GM04504 (cell line): ENCODE measurements at regions not wholly inside any gene's neighbourhood (a gene's known extent, or its start where the extent isn't known, plus 50 kb on each side); places are given as distances from the start of the nearest gene placed in this dataset.
"Not testable (repeated sequence)": the region's sequence is repeated elsewhere in the genome, so short reads cannot be mapped to it uniquely, and the experiment has no call there.

Experiments used
- DNase-seq: peaks from one replicate; pipeline ENCODE4 v3.0.0-alpha.2; 2012; ENCODE audit warnings: low read depth

- no peak for DNase-seq
These were observed 150.7 kb downstream of the UTRN start for GRCh38 chr6:144435602-144436426.

- no peak for DNase-seq
These were observed 152.0 kb downstream of the UTRN start for GRCh38 chr6:144437105-144437504.

- no peak for DNase-seq
These were observed 153.0 kb downstream of the UTRN start for GRCh38 chr6:144438103-144438502.

GRCh38 chr6:144439016-144439415, 153.9 kb downstream of the UTRN start:
- no peak for DNase-seq

- not testable (repeated sequence) for DNase-seq
These were observed 156.7 kb downstream of the UTRN start for GRCh38 chr6:144441801-144442200.

GRCh38 chr6:144443157-144443556, 158.0 kb downstream of the UTRN start:
- no peak for DNase-seq

- no peak for DNase-seq
These were observed 162.3 kb downstream of the UTRN start for GRCh38 chr6:144447472-144447871.

GRCh38 chr6:144449218-144449617, 164.1 kb downstream of the UTRN start:
- no peak for DNase-seq

- DNase-seq = no peak
These were observed 164.9 kb downstream of the UTRN start for GRCh38 chr6:144449911-144450597.

GRCh38 chr6:144460327-144461095, 175.4 kb downstream of the UTRN start:
- DNase-seq = no peak

GRCh38 chr6:144462058-144462457, 176.9 kb downstream of the UTRN start:
- DNase-seq = no peak

GRCh38 chr6:144466716-144467115, 181.6 kb downstream of the UTRN start:
- no peak for DNase-seq

- DNase-seq = no peak
These were observed 182.1 kb downstream of the UTRN start for GRCh38 chr6:144467172-144467762.

GRCh38 chr6:144467921-144468320, 182.8 kb downstream of the UTRN start:
- no peak for DNase-seq

GRCh38 chr6:144468709-144469108, 183.6 kb downstream of the UTRN start:
- DNase-seq = no peak

- peak; percentile 15 for DNase-seq
These were observed 184.0 kb downstream of the UTRN start for GRCh38 chr6:144469144-144469575.

GRCh38 chr6:144470201-144470600, 185.1 kb downstream of the UTRN start:
- not testable (repeated sequence) for DNase-seq

GRCh38 chr6:144471986-144472385, 186.9 kb downstream of the UTRN start:
- DNase-seq = no peak

GRCh38 chr6:144474290-144474689, 189.2 kb downstream of the UTRN start:
- DNase-seq = no peak

GRCh38 chr6:144474904-144475303, 189.8 kb downstream of the UTRN start:
- DNase-seq = no peak

- no peak for DNase-seq
These were observed 190.3 kb downstream of the UTRN start for GRCh38 chr6:144475411-144475810.

GRCh38 chr6:144476286-144476685, 191.2 kb downstream of the UTRN start:
- DNase-seq = no peak
